HCEC 1CT (cell line): ENCODE measurements at regions not wholly inside any gene's neighbourhood (a gene's known extent, or its start where the extent isn't known, plus 50 kb on each side); places are given as distances from the start of the nearest gene placed in this dataset.

Experiments
- DNase-seq: peaks from one replicate; pipeline ENCODE4 v3.0.0-alpha.2; 2017

- no peak for DNase-seq
These were observed 668.7 kb downstream of the NR2F1-AS1 start for GRCh38 chr5:92912283-92912682.

DNA sequence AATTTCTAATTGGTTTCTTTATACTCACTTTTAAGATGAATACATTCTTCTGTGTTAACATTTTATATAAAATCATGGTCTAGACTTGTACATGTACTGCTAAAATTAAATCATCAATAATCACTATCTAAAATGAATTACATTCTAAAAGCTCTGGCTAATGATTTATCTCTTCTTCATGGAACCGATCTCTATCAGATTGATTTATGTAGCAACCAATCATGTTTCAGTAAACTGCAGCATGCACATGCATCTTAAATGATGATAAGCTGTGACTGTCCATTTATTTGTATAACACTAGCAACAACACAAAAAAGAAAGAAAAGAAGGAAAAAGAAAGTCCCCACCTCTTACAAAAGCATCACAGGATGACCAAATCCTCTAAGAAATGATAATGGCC, 669.2 kb downstream of the NR2F1-AS1 start:
- DNase-seq, result no peak

- DNase-seq, result no peak
These were observed 669.7 kb downstream of the NR2F1-AS1 start for GRCh38 chr5:92911293-92911692.

GRCh38 chr5:92909602-92909962, 671.4 kb downstream of the NR2F1-AS1 start:
- DNase-seq, result no peak

DNA sequence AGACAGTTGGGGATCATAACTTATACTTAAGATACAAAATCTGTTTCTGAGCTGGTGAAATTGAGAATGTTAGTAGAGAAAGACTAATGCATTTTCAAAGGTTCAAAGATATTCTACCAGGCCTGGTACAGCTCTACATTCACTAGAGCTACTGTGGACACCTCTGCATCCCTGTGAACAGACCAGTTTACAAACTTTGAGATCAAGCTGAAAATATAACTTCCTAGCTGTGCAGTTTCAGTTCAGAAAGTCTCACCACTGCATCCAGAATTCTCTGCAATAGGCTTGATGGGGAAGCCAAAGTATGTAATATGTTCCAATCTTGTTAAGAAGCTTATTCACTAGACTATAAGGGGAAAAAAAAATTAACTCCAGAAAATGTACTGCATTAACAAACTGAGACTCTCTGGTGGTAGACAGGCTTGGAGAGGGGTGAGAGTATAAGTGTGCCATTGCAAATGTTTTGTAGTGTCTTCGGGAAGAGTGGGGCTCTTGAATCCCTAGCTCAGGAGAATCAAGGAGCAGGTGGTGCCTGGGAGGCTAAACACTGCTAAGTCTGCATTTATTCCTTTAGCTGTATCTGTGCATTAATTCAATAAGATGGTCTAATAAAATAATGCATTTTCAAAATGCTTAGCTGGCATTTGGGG, 671.9 kb downstream of the NR2F1-AS1 start:
- DNase-seq, result no peak

DNA sequence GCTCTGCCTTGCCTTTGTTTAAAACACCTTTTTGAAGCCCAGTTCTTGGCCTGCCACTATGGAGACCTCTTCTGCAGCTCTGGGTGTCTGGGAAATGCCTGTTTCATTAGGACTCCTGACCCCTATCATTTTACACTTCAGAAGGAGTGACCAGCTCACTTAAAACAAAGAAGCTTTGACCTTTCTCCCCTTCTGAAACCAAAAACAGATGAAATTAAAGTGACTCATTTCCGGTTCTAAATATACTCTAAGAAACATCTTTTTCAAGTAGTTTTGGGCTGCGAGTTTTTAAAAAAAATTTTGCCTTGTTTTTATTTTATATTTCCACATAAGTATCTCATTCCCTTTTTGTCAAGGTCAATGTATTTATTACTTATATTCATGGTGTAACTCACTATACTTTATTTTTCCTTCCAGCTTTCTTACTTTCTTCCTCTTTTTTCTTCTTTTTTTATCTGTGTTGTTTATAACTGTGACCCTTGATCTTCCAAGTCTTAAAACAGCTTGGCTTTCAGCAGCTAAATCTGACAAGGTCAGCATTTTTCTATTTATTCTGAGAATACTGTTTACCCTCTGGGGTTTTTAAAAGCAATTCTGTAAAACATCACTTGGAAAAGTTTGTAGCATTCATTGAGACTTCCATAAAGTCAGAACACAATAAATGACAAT, 672.9 kb downstream of the NR2F1-AS1 start:
- peak; percentile 89 for DNase-seq

DNA sequence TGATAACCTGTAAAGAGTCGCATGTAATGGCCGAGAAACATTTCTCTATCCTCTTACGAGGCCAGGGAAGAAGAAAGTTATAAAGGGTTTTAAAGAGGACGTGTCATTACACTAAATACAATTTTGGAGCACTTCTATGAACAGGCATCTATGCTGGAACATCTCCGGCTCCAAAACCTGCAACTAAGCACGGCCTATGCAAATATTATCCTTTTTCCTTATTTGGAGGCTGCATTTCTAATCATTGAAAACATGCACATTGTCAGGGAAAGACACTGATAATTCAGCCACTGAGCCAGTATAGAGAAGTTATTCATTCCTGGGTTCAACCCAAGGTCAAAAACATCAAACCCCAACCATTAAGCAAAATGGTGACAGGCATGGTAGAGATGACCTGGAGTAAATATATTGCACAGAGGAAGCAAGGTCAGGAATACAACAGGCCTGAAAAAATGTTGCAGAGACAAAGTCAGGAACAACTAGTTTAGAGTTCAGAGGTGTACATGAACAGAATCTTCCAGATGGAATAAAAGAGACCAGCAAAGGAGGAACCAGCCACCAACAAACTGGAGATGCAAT, 674.1 kb downstream of the NR2F1-AS1 start:
- DNase-seq, result no peak

GRCh38 chr5:92904021-92904420, 677.0 kb downstream of the NR2F1-AS1 start:
- DNase-seq, result no peak

DNA sequence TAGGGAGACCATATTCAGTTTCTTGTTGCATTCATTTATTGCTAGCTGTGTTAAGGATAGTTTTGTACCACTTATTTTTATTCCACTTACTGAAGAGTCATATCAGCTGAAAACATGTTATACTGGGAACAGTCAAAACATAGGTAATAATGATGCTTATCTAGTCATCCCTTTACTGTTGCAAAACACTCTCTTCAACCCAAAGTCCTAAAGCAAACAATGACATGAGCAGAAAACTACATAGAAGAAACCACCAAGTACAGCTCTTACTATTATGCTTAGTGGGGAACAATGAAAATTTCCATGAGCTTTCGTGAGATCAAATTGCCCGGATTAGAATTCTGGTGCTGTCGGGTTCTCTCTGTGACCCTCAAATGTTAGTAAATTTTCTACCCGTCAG, 681.4 kb downstream of the NR2F1-AS1 start:
- no peak for DNase-seq

- DNase-seq, result no peak
These were observed 684.3 kb downstream of the NR2F1-AS1 start for GRCh38 chr5:92896722-92897121.

GRCh38 chr5:92890841-92891244, 690.2 kb downstream of the NR2F1-AS1 start:
- peak; percentile 27 for DNase-seq

DNA sequence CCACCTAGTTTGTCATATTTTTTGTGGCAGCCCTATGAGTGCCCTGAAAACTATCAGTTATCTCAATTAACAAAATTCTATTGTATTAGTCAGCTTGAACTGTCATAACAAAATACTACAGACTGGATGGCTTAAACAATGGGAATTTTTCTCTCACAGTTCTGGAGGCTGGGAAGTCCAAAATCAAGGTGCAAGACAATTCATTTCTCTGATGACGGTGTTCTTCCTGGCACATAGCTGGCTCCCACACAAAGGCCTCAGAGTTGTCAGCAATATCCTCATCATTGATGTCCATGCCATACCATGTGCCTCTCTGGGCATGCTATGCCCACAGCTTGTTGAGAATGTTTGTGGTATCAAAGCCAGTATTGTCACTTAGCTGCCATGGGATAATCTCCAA, 691.9 kb downstream of the NR2F1-AS1 start:
- DNase-seq, result no peak

DNA sequence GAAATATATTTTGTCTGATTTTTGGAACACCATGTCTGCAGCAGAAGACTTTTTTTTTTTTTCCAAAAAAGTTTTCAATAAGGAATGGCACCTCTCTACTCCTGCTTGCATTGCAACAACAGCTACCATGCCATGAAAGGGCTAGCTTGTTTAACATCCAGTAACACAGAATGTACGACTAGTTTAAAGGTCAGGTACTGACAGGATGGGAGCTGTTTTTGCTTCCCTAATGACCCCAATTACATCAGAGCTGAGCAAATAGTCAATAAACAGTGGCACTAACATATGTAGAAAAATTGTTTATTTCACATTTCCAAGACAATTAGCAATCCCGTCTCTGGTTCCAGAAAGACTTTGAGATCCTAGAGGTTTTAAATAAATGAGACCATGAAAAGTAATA, 693.8 kb downstream of the NR2F1-AS1 start:
- DNase-seq, result no peak

- no peak for DNase-seq
These were observed 694.3 kb downstream of the NR2F1-AS1 start for GRCh38 chr5:92886751-92887150.

GRCh38 chr5:92885950-92886349, 695.1 kb downstream of the NR2F1-AS1 start:
- no peak for DNase-seq

GRCh38 chr5:92884469-92884868, 696.5 kb downstream of the NR2F1-AS1 start:
- DNase-seq, result no peak

DNA sequence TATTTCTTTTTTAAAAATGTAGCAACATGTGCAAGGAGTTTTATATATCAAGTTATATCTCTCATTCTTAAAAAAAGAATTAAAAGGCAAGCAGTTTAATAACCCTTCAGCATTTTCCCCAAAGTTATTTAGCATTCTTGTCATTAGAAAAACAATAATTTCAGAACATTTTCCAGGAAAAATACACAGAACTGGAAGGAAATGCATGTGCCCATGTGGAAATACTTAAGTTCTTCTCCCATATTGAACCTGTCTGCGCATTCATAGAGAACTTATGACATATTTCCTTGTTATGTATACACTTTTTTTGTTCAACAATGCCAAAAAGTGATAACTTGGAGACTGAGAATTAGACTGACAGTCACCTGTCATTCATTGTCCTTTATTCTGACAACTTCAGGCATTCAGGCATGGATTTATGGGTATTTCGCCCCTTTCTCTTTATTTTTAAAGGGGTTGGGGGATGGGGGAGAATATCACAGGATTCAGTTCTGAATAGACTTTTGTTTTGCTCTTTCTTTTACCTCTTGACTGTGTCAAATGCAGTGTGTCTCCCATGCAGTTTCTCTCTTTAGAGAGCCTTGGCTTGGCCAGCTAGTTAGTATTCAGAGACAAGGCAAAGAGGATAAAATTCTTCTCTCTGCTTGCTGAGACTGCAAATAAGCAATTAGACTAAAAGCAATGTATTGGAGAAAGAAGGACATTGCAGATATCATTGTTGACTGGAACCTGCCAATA, 701.0 kb downstream of the NR2F1-AS1 start:
- DNase-seq, result no peak

DNA sequence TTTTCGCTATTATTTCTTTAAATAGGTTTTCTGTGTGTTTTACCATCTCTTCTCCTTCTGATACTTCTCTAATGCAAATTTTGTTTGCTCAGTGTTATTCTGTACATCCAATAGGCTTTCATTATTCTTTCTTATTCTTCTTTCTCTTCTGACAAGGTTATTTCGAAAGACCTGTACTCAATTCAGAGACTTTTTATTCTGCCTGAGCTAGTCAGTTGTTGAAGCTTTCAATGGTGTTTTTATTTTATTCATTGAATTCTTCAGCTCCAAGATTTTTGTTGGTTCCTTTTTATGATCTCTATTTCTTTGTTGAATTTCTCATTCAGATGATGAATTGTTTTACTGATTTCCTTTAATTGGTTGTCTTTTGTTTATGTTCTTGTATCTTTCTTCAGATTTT, 706.2 kb downstream of the NR2F1-AS1 start:
- no peak for DNase-seq

- no peak for DNase-seq
These were observed 712.6 kb downstream of the NR2F1-AS1 start for GRCh38 chr5:92868442-92868841.

DNA sequence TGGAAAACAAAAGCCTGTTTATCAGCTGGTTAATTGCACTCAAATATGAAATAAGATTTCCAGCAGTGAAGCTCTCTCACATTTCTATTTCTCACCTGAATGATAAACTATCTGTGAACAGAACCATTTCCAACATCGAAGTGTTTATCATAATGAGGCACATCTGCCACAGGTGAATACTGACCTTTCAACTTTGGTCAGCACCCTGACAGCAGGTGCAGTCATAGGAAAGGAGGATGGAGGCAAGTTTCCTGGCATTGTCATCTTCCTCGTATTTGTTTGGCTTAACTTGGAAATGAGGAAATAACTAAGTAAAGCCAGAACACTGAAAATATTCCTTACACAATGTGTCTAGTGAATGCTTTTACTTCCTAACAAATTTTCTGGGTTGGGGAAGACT, 716.4 kb downstream of the NR2F1-AS1 start:
- no peak for DNase-seq

- no peak for DNase-seq
These were observed 717.4 kb downstream of the NR2F1-AS1 start for GRCh38 chr5:92863666-92864065.

- DNase-seq, result no peak
These were observed 719.3 kb downstream of the NR2F1-AS1 start for GRCh38 chr5:92861531-92862285.

- no peak for DNase-seq
These were observed 721.0 kb downstream of the NR2F1-AS1 start for GRCh38 chr5:92860061-92860460.
